ENCODE measurements at regions not wholly inside any gene's neighbourhood (a gene's known extent, or its start where the extent isn't known, plus 50 kb on each side); places are given as distances from the start of the nearest gene placed in this dataset.

GRCh38 chr1:29520571-29521437 lies 284.5 kb downstream of the PTPRU start:
- H3K36me3 ChIP-seq (ENCODE audit: control insufficient read depth, insufficient read depth, low read length) = no peaks in the 10 kb centered on the region
- WGBS, 2 experiments (ENCODE audit: insufficient coverage in 2 of 2) = 87 to 96% methylated on average over 7 to 9 of the region's 11 CpGs
- no peaks in the 10 kb centered on the region for H3K9me3 ChIP-seq (ENCODE audit: control insufficient read depth, low read length)
- no peak overlapping the region for H3K27ac ChIP-seq (ENCODE audit: low read depth, low read length, severe bottlenecking)
- H3K4me1 ChIP-seq (ENCODE audit: control insufficient read depth, insufficient read depth, low read length, poor library complexity, severe bottlenecking) = no peaks in the 10 kb centered on the region
- no peak overlapping the region for H3K4me3 ChIP-seq (ENCODE audit: extremely low read depth, insufficient read depth, low read length, poor library complexity, severe bottlenecking)

GRCh38 chr1:29519788-29520110 lies 283.4 kb downstream of the PTPRU start:
- Histone ChIP-seq H3K4me1 (ENCODE audit: control insufficient read depth, insufficient read depth, low read length, poor library complexity, severe bottlenecking) (no peaks in the 10 kb centered on the region), H3K9me3 (ENCODE audit: control insufficient read depth, low read length) (no peaks in the 10 kb centered on the region), H3K36me3 (ENCODE audit: control insufficient read depth, insufficient read depth, low read length) (no peaks in the 10 kb centered on the region), H3K4me3 (ENCODE audit: extremely low read depth, insufficient read depth, low read length, poor library complexity, severe bottlenecking) (no peak overlapping the region), H3K27ac (ENCODE audit: low read depth, low read length, severe bottlenecking) (no peak overlapping the region)
- WGBS, 2 experiments (ENCODE audit: insufficient coverage in 2 of 2) = 80 to 87% methylated on average over 6 to 7 of the region's 8 CpGs

GRCh38 chr1:29519108-29519787 lies 282.9 kb downstream of the PTPRU start:
- H3K9me3 ChIP-seq (ENCODE audit: control insufficient read depth, low read length) = no peaks in the 10 kb centered on the region
- H3K4me1 ChIP-seq (ENCODE audit: control insufficient read depth, insufficient read depth, low read length, poor library complexity, severe bottlenecking) = no peaks in the 10 kb centered on the region
- WGBS, 2 experiments (ENCODE audit: insufficient coverage in 2 of 2) = 85 to 88% methylated on average over 3 to 5 of the region's 9 CpGs
- H3K4me3 ChIP-seq (ENCODE audit: extremely low read depth, insufficient read depth, low read length, poor library complexity, severe bottlenecking) = no peak overlapping the region
- H3K36me3 ChIP-seq (ENCODE audit: control insufficient read depth, insufficient read depth, low read length) = no peaks in the 10 kb centered on the region
- no peak overlapping the region for H3K27ac ChIP-seq (ENCODE audit: low read depth, low read length, severe bottlenecking)

DNA sequence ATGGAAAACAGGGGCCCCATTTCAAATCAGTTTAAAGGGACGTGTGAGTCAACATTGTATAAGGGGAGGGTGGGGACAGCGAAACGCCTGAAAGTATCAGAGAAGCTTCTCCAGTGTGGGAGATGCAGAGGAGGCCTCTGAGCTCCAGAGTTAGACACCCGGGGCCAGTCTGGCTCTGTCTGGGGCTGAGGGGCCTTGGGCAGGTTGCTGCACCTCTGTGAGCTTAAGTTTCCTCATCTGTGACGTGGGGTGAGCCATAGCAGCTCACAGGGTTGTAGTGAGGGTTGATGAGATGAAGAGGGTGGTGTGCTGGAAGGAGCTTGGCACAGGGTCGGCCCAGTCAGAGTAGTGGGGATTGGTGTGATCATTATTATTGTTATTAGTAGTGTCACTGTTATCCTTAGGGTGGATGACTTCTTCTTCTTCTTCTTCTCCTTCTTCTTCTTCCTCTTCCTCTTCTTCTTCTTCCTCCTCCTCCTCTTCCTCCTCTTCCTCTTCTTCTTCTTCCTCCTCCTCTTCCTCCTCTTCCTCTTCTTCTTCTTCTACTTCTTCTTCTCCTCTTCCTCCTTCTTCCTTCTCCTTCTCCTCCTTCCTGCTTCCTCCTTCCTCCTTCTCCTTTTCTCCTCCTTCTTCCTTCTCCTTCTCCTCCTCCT lies 282.0 kb downstream of the PTPRU start:
- no peak overlapping the region for H3K27ac ChIP-seq (ENCODE audit: low read depth, low read length, severe bottlenecking)
- no peaks in the 10 kb centered on the region for H3K4me1 ChIP-seq (ENCODE audit: control insufficient read depth, insufficient read depth, low read length, poor library complexity, severe bottlenecking)
- no peak overlapping the region for H3K4me3 ChIP-seq (ENCODE audit: extremely low read depth, insufficient read depth, low read length, poor library complexity, severe bottlenecking)
- no peaks in the 10 kb centered on the region for H3K36me3 ChIP-seq (ENCODE audit: control insufficient read depth, insufficient read depth, low read length)
- H3K9me3 ChIP-seq (ENCODE audit: control insufficient read depth, low read length) = no peaks in the 10 kb centered on the region
- 83 to 85% methylated on average over 4 to 5 of the region's 6 CpGs for WGBS, 2 experiments (ENCODE audit: insufficient coverage in 2 of 2)

- Histone ChIP-seq H3K4me3 (ENCODE audit: extremely low read depth, insufficient read depth, low read length, poor library complexity, severe bottlenecking) (no peak overlapping the region), H3K4me1 (ENCODE audit: control insufficient read depth, insufficient read depth, low read length, poor library complexity, severe bottlenecking) (no peaks in the 10 kb centered on the region)
- 75 to 82% methylated on average over 2 to 4 of the region's 8 CpGs for WGBS, 2 experiments (ENCODE audit: insufficient coverage in 2 of 2)
Measured at GRCh38 chr1:29517251-29518086, 281.1 kb downstream of the PTPRU start.

DNA sequence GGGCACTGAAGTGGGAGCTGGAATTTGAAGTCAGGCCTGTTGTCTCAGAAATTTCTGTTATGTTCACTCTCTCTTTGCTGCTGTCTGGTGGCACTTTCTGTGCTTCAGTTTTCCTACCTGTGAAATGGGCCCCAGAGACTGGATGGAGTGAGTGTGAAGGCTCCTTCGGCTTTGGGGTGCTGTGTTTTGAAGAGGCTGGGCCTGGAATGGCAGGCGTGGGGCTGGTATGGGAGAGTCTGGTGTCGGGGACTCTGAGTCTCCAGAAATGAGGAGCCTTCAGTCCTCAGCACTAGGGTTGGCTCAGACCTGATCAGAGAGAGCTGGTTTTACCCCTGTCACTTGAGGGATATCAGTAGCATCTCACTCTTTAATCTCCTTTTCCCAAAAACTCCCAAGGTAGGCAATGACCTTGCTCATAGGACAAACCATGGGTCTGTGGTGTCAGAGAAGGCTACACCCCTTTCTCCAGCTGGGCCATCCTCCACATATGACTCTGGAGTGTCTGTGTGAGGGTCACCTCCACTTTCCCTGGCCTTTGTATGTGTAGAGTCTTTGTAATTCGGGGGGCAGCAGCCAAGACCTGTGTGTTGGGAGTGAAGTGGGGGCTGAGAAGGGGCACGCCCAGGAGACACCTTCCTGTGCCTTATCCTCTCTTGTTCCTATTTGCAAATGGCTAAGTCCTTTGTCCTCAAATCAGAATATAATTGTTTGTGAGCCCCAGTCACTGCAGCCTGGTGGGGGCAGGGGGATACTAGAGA lies 279.9 kb downstream of the PTPRU start:
- Histone ChIP-seq H3K4me1 (ENCODE audit: control insufficient read depth, insufficient read depth, low read length, poor library complexity, severe bottlenecking) (no peaks in the 10 kb centered on the region), H3K27ac (ENCODE audit: low read depth, low read length, severe bottlenecking) (no peak overlapping the region), H3K9me3 (ENCODE audit: control insufficient read depth, low read length) (no peaks in the 10 kb centered on the region), H3K36me3 (ENCODE audit: control insufficient read depth, insufficient read depth, low read length) (no peaks in the 10 kb centered on the region), H3K4me3 (ENCODE audit: extremely low read depth, insufficient read depth, low read length, poor library complexity, severe bottlenecking) (no peak overlapping the region)
- WGBS, 2 experiments (ENCODE audit: insufficient coverage in 2 of 2) = 80 to 89% methylated on average over 1 to 3 of the region's 5 CpGs

More at GRCh38 chr1:29517251-29518086, 281.1 kb downstream of the PTPRU start:
- Histone ChIP-seq H3K27ac (ENCODE audit: low read depth, low read length, severe bottlenecking) (no peak overlapping the region), H3K36me3 (ENCODE audit: control insufficient read depth, insufficient read depth, low read length) (no peaks in the 10 kb centered on the region), H3K9me3 (ENCODE audit: control insufficient read depth, low read length) (no peaks in the 10 kb centered on the region)

- H3K4me1 ChIP-seq (ENCODE audit: control insufficient read depth, insufficient read depth, low read length, poor library complexity, severe bottlenecking) = no peaks in the 10 kb centered on the region
- no peak overlapping the region for H3K27ac ChIP-seq (ENCODE audit: low read depth, low read length, severe bottlenecking)
- 72 to 73% methylated on average over 2 to 3 of the region's 7 CpGs for WGBS, 2 experiments (ENCODE audit: insufficient coverage in 2 of 2)
- no peaks in the 10 kb centered on the region for H3K36me3 ChIP-seq (ENCODE audit: control insufficient read depth, insufficient read depth, low read length)
- no peaks in the 10 kb centered on the region for H3K9me3 ChIP-seq (ENCODE audit: control insufficient read depth, low read length)
- no peak overlapping the region for H3K4me3 ChIP-seq (ENCODE audit: extremely low read depth, insufficient read depth, low read length, poor library complexity, severe bottlenecking)
Measured at GRCh38 chr1:29515170-29515955, 279.0 kb downstream of the PTPRU start.

DNA sequence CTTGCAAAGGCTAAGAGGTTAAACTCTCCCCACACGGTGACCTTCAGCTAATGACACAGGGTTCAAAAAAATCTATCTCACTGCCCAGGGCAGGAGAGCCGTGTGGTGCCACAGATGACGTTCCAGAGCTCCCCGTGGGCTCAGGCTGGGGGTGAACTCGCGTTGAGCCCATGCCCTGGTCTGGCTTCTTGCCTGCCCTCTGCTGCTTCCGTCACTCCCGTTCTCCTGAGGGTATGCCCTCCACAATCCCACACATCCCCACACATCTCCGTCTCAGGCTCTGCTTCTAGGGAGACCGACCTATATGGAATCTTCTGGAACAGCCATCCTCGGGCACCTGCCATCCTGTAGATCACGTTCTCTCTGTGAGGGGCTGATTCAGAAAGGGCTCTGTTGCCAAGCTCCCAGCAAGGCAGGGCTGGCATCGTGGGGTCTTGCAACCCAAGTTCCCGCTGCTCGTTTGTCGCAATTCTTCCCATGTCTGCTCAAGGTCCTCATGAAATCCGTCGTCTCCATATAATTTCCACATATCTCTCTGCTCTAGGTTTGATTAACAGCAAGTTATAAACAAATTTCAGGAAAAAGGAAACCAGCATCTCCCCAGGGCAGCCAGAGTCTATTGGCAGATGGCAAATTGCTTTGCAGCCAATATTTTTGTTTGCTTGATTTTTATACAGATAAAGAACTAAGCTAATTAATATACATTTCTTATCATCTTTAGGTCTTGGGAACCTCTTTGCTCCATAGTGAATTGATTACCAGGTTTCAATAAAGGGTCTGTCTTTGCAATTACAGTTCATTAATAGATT lies 278.2 kb downstream of the PTPRU start:
- no peak overlapping the region for H3K27ac ChIP-seq (ENCODE audit: low read depth, low read length, severe bottlenecking)
- no peaks in the 10 kb centered on the region for H3K36me3 ChIP-seq (ENCODE audit: control insufficient read depth, insufficient read depth, low read length)
- H3K4me3 ChIP-seq (ENCODE audit: extremely low read depth, insufficient read depth, low read length, poor library complexity, severe bottlenecking) = no peak overlapping the region
- no peaks in the 10 kb centered on the region for H3K4me1 ChIP-seq (ENCODE audit: control insufficient read depth, insufficient read depth, low read length, poor library complexity, severe bottlenecking)
- H3K9me3 ChIP-seq (ENCODE audit: control insufficient read depth, low read length) = no peaks in the 10 kb centered on the region
- 87 to 88% methylated on average over 18 of the region's 18 CpGs for WGBS, 2 experiments (ENCODE audit: insufficient coverage in 2 of 2)

DNA sequence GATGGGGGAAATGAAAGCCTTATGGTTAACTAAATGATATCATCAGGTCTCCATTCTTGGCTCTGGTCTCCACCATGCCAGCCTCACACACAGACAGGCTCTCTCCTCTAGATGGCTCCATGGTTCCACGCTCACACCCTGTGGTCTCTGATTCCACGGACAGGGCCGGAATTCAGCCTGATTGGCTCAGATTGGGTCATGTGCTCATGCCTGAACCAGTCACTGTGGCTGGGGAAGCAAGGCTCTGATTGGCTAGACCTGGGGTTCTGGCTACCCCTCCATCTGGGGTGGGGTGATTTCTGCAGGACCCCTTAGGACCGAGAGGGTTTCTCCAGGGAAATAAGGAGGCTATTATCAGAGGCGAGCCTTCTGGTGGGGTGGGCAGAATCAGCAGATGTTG lies 277.0 kb downstream of the PTPRU start:
- H3K4me3 ChIP-seq (ENCODE audit: extremely low read depth, insufficient read depth, low read length, poor library complexity, severe bottlenecking) = no peak overlapping the region
- H3K36me3 ChIP-seq (ENCODE audit: control insufficient read depth, insufficient read depth, low read length) = no peaks in the 10 kb centered on the region
- H3K9me3 ChIP-seq (ENCODE audit: control insufficient read depth, low read length) = no peaks in the 10 kb centered on the region
- no peaks in the 10 kb centered on the region for H3K4me1 ChIP-seq (ENCODE audit: control insufficient read depth, insufficient read depth, low read length, poor library complexity, severe bottlenecking)
- WGBS, 2 experiments (ENCODE audit: insufficient coverage in 2 of 2) = 76 to 78% methylated on average over 4 to 5 of the region's 5 CpGs
- no peak overlapping the region for H3K27ac ChIP-seq (ENCODE audit: low read depth, low read length, severe bottlenecking)

All from mesodermal cell (in vitro differentiated cells).